ENCODE measurements at regions not wholly inside any gene's neighbourhood (a gene's known extent, or its start where the extent isn't known, plus 50 kb on each side); places are given as distances from the start of the nearest gene placed in this dataset.

DNA sequence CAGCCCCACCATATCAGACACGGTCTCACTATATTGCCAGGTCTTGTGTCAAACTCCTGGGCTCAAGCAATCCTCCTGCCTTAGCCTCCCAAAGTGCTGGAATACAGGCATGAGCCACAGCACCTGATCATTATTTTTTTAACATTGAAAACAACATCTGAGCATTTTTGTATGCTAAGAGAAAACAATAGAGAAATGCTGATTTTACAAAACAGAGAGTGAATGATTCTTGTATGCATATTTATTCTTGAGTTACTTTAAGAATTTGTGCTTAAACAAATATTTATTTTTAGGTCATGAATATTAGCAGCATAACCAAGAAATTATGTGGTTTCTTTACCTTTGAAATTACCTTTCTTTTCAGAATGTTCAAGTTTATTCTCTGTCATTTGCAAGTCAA lies 81.8 kb upstream of the KITLG start:
- TF ChIP-seq MAX (IDR thresholded peaks at IDR 0.05) (no peak), EGR1 (IDR thresholded peaks at IDR 0.05) (no peak), NFIC (IDR thresholded peaks at IDR 0.05) (no peak), TAF1 (IDR thresholded peaks at IDR 0.05; ENCODE audit: low read depth) (no peak), CREB1 (IDR thresholded peaks at IDR 0.05; ENCODE audit: low read depth) (no peak), RAD21 (IDR thresholded peaks at IDR 0.05; ENCODE audit: low read depth) (no peak), FOXM1 (IDR thresholded peaks at IDR 0.05; ENCODE audit: borderline replicate concordance, low read depth) (no peak), YY1 (IDR thresholded peaks at IDR 0.05; ENCODE audit: low read depth) (no peak)

- peak; percentile 74; the same call in 1 of the 2 replicates for TF ChIP-seq NFIC (IDR thresholded peaks at IDR 0.05)
- TF ChIP-seq, protein P1, sequence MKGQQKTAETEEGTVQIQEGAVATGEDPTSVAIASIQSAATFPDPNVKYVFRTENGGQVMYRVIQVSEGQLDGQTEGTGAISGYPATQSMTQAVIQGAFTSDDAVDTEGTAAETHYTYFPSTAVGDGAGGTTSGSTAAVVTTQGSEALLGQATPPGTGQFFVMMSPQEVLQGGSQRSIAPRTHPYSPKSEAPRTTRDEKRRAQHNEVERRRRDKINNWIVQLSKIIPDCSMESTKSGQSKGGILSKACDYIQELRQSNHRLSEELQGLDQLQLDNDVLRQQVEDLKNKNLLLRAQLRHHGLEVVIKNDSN (IDR thresholded peaks at IDR 0.05), result no peak
These were observed 77.7 kb upstream of the KITLG start for GRCh38 chr12:88658009-88658408.

GRCh38 chr12:88650715-88651114 lies 70.4 kb upstream of the KITLG start:
- TF ChIP-seq TCF12 (IDR thresholded peaks at IDR 0.05; ENCODE audit: low read depth) (no peak), RAD21 (IDR thresholded peaks at IDR 0.05; ENCODE audit: low read depth) (no peak), CREB1 (IDR thresholded peaks at IDR 0.05; ENCODE audit: low read depth) (no peak), ZBTB7A (IDR thresholded peaks at IDR 0.05; ENCODE audit: low read depth) (no peak), YY1 (IDR thresholded peaks at IDR 0.05; ENCODE audit: low read depth) (no peak), TAF1 (IDR thresholded peaks at IDR 0.05; ENCODE audit: low read depth) (no peak), TEAD4 (IDR thresholded peaks at IDR 0.05) (no peak), CEBPB (IDR thresholded peaks at IDR 0.05) (no peak), EGR1 (IDR thresholded peaks at IDR 0.05) (no peak), NFIC (IDR thresholded peaks at IDR 0.05) (no peak), FOXM1 (IDR thresholded peaks at IDR 0.05; ENCODE audit: borderline replicate concordance, low read depth) (no peak), MAX (IDR thresholded peaks at IDR 0.05) (no peak), EP300 (IDR thresholded peaks at IDR 0.05; ENCODE audit: borderline replicate concordance) (no peak)
- TF ChIP-seq, protein P2, sequence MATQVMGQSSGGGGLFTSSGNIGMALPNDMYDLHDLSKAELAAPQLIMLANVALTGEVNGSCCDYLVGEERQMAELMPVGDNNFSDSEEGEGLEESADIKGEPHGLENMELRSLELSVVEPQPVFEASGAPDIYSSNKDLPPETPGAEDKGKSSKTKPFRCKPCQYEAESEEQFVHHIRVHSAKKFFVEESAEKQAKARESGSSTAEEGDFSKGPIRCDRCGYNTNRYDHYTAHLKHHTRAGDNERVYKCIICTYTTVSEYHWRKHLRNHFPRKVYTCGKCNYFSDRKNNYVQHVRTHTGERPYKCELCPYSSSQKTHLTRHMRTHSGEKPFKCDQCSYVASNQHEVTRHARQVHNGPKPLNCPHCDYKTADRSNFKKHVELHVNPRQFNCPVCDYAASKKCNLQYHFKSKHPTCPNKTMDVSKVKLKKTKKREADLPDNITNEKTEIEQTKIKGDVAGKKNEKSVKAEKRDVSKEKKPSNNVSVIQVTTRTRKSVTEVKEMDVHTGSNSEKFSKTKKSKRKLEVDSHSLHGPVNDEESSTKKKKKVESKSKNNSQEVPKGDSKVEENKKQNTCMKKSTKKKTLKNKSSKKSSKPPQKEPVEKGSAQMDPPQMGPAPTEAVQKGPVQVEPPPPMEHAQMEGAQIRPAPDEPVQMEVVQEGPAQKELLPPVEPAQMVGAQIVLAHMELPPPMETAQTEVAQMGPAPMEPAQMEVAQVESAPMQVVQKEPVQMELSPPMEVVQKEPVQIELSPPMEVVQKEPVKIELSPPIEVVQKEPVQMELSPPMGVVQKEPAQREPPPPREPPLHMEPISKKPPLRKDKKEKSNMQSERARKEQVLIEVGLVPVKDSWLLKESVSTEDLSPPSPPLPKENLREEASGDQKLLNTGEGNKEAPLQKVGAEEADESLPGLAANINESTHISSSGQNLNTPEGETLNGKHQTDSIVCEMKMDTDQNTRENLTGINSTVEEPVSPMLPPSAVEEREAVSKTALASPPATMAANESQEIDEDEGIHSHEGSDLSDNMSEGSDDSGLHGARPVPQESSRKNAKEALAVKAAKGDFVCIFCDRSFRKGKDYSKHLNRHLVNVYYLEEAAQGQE (IDR thresholded peaks at IDR 0.05; ENCODE audit: low read depth), result no peak
- TF ChIP-seq, protein P1 (IDR thresholded peaks at IDR 0.05), result no peak

DNA sequence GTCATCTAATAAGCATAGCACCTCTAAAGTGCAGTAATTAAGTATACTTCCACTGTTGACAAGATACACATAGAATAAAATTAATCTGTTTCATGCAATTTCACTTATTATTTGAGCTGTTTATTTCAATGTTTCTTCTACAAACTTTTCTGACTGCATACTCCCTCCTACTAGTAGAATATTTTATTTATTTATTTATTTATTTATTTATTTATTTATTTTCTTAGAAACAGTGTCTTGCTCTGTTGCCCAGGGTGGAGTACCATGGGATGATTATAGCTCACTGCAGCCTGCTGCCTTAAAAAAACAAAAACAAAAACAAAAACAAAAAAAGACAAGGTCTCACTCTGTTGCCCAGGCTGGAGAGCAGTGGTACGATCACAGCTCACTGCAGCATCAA lies 68.4 kb upstream of the KITLG start:
- no peak for TF ChIP-seq RAD21 (IDR thresholded peaks at IDR 0.05; ENCODE audit: low read depth)
- TF ChIP-seq MAX (IDR thresholded peaks at IDR 0.05), result no peak
- no peak for TF ChIP-seq NFIC (IDR thresholded peaks at IDR 0.05)
- TF ChIP-seq TCF12 (IDR thresholded peaks at IDR 0.05; ENCODE audit: low read depth), result no peak
- TF ChIP-seq, protein P2 (IDR thresholded peaks at IDR 0.05; ENCODE audit: low read depth), result no peak
- no peak for TF ChIP-seq CEBPB (IDR thresholded peaks at IDR 0.05)
- no peak for TF ChIP-seq ZBTB7A (IDR thresholded peaks at IDR 0.05; ENCODE audit: low read depth)
- no peak for TF ChIP-seq TAF1 (IDR thresholded peaks at IDR 0.05; ENCODE audit: low read depth)
- no peak for TF ChIP-seq TEAD4 (IDR thresholded peaks at IDR 0.05)
- TF ChIP-seq FOXM1 (IDR thresholded peaks at IDR 0.05; ENCODE audit: borderline replicate concordance, low read depth), result no peak
- TF ChIP-seq EGR1 (IDR thresholded peaks at IDR 0.05), result no peak
- no peak for TF ChIP-seq CREB1 (IDR thresholded peaks at IDR 0.05; ENCODE audit: low read depth)
- TF ChIP-seq, protein P1 (IDR thresholded peaks at IDR 0.05), result no peak
- no peak for TF ChIP-seq EP300 (IDR thresholded peaks at IDR 0.05; ENCODE audit: borderline replicate concordance)
- TF ChIP-seq YY1 (IDR thresholded peaks at IDR 0.05; ENCODE audit: low read depth), result no peak

DNA sequence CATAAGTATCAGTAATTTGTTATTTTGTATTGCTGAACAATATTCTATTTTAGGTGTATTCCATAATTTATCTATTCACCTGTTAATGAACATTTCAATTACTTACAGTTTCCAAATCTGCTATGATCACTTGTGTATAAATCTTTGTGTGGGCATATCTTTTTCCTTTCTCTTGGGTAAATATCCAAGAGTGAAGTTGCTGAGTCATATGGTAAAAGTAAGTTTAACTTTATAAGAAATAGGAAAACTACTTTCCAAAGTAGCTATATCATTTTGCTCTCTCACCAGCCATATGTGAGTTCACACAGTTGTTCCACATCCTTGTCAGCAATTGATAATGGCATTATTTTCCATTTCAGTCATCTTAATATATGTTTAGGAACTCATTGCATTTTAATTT lies 66.6 kb upstream of the KITLG start:
- TF ChIP-seq FOXM1 (IDR thresholded peaks at IDR 0.05; ENCODE audit: borderline replicate concordance, low read depth) (no peak), TEAD4 (IDR thresholded peaks at IDR 0.05) (no peak), YY1 (IDR thresholded peaks at IDR 0.05; ENCODE audit: low read depth) (no peak), EGR1 (IDR thresholded peaks at IDR 0.05) (no peak), TAF1 (IDR thresholded peaks at IDR 0.05; ENCODE audit: low read depth) (no peak), NFIC (IDR thresholded peaks at IDR 0.05) (no peak), MAX (IDR thresholded peaks at IDR 0.05) (no peak)
- TF ChIP-seq, protein P1 (IDR thresholded peaks at IDR 0.05), result no peak
- TF ChIP-seq, protein P2 (IDR thresholded peaks at IDR 0.05; ENCODE audit: low read depth), result no peak
